ENCODE measurements at regions not wholly inside any gene's neighbourhood (a gene's known extent, or its start where the extent isn't known, plus 50 kb on each side); places are given as distances from the start of the nearest gene placed in this dataset.

DNA sequence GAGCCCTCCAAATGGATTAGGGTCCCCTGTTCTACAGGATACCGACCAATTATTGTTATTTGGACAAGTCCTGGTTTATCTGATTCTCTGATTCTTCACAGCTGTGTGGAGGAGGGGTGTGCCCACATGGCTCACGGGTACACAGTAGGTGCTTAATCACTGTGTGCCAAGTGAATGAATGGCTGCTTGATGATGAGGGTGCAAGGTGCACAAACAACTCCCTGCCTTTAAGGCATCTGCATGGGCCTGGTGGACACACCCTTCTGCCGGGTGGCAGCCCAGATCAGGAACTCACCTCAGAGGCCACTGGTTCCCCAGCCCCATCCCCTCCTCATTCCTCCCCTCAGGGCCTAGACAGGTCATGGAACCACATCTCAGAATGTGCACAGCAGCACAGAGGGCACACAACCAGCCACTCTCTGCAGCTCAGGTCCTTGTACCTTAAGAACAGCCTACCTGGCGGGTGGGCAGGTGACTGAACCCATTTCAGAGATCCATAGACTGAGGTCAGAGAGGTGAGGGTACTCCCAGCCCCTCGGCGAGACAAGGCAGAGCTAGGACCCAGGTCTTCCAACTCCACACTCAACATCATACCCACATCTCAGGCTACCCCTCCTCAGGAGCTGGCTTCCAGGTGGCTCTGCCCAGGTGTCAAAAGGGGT, 50.3 kb downstream of the SHANK2 start:
- no peak for DNase-seq

DNA sequence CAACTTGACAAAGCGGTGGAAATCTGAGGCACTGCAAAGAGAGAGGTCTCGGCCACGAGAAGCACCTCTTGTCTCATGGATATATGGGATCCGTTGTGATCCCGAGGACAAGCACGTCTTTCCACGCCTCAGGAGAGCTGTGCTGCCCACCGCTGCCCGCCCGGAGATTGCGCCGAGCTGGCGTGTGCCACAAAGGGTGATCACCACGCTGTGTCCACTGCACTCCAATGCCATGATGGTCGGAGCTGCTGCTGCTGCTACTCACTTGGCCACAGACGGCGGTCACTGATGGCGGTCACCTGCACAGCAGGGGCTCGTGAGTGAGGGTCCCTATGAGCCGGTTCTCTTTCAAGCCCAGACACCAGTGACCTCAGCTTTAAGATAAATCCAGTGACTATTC, 51.1 kb downstream of the SHANK2 start:
- DNase-seq, result no peak

- DNase-seq, result no peak
These were observed 51.6 kb downstream of the SHANK2 start for GRCh38 chr11:71200761-71201160.

DNA sequence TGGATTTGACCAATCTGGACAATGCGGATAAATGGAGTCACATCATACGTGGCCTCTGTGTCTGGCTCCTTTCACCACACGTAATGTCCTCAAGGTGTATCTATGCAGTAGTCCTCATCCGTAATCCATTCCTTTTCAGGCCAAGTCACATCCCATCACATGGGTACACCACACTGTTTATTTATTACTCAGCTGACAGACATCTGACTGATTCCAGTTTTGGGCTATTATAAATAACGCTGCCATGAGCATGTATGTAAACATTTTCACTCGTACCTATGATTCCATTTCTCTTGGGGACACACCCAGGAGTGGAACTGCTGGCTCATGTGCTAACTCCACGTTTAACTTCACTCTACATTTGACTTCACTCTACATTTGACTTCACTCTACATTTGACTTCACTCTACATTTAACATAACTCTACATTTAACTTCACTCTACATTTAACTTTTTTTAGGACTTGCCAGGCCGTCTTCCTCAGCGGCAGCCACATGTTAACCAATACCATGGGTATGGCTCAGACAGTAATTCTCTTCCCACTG, 52.1 kb downstream of the SHANK2 start:
- DNase-seq, result no peak

DNA sequence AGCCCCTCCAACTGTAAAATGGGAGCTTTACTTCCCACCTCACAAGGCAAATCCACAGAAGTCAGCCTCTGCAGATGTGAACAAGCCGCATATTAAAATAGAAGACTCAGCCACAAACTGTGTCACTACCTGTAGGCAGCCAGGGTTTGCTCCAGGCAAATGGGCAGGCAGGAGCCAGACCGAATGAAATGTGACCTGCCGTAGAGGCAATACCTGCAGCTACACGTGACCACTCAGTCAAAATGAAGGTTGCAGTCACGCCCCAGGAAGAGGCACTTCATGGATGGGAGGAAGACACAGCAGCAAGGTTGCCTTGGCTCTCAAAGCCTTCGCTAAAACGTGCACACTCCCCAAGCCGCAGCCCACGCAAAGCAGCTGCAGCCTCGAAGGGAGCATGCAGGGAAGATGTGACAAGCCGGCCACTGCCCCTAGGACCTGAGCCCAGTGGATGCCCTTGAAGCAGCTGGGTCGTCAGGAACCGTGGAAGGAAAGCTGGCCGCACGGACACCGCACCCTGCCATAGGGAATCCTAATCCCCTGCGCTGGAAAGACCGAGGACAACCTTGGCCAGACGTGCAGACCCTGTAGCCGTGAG, 53.1 kb downstream of the SHANK2 start:
- DNase-seq, result no peak

- DNase-seq, result no peak
These were observed 53.6 kb downstream of the SHANK2 start for GRCh38 chr11:71198823-71199165.

- DNase-seq, result no peak
These were observed 54.1 kb downstream of the SHANK2 start for GRCh38 chr11:71198141-71198822.

DNA sequence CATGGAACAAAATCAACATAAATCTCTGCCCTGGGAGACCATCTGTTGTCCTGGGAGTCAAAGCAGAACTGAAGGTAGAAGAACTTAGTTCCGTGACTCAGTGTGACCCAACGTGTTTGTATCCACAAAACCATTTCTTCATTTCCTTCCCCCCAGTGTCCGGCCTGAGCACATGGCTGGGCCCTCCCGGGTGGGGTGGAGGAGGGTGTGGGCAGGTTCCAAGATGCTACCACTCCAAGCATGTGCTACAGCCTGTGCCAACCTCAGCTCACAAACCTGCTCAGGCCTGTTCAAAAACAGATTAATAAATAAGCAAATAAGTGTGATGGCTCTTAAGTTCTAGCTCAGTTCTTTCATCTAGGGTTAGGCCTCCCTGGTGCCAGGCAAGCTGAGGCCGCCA, 55.3 kb downstream of the SHANK2 start:
- DNase-seq, result no peak

- DNase-seq, result no peak
These were observed 57.7 kb downstream of the SHANK2 start for GRCh38 chr11:71194710-71195109.

- DNase-seq, result no peak
These were observed 58.9 kb downstream of the SHANK2 start for GRCh38 chr11:71193431-71193830.

DNA sequence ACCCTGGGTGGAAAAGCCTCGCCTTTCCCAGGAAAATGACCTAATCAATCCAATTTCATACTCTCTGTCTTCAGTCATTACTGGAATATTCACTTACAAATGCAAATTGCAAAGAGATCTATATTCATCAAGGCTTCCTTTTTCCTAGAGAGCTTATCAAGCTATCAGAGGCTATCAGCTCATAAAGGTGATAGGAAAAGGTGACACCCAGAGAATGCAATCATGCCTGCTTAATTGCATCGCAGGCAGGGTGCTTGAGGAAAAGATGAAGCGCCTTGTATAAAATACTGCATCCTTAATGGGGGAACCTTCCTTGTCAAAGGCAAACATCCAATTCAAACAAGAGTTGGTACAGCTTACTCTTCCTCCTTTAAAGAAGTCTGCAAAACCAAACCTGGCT, 59.7 kb downstream of the SHANK2 start:
- DNase-seq, result no peak

DNA sequence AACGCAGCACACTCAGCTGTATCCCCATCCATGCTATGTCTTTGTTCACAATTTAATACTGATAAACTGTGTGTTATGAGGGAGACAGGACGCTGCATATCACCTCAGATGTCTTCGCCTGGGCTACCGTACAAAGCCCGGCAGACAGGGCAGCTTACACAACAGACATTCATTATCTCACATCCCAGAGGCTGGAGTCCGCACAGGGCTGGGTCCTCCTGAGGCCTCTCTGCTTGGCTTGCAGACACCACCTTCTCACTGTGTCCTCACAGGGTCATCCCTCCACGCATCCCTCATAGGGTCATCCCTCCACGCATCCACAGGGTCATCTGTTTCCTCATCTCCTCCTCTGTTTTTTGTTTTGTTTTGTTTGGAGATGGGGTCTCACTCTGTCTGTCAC, 61.2 kb downstream of the SHANK2 start:
- no peak for DNase-seq

DNA sequence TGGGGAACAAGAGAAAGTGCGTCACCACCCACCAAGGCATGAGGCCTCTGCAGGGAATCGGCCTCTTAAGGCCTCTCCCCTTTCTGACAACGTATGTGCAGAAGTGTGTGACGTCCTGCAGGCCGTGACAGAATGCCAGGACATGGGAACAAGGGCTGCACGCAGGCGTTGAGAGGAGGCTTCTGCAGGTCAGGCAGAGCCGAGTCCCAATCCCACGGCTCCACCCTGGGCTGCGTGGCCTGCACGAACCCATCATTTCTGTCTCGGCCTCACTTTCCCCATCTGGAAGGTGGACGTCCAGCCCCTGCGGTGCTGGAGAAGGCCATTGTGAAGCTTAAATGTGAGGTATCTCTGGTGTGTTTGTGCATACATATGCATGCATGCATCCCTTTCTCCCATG, 61.8 kb downstream of the SHANK2 start:
- no peak for DNase-seq

GRCh38 chr11:71189768-71190315, 62.5 kb downstream of the SHANK2 start:
- no peak for DNase-seq

GRCh38 chr11:71188886-71189767, 63.2 kb downstream of the SHANK2 start:
- DNase-seq, result no peak

GRCh38 chr11:71188073-71188472, 64.3 kb downstream of the SHANK2 start:
- DNase-seq, result no peak

DNA sequence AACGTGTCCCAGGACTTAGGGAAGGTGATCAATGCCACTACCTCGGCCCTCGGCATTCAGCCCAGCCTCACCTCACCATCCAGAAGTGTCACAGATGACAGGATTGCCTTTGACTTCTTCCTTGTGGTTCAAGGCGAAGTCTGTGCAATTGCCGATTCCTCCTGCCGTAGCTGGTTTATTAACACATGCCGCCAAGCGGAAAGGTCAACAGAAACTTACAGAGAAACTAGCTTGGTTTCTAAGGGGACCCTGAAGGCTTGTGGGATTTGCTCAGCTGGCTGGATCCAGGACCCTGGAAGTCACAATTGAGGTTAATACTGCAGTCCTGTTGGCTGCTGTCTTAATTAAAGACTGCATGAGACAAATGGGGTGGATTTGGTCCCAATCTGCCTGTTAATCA, 65.6 kb downstream of the SHANK2 start:
- no peak for DNase-seq

- no peak for DNase-seq
These were observed 67.0 kb downstream of the SHANK2 start for GRCh38 chr11:71185411-71185810.

DNA sequence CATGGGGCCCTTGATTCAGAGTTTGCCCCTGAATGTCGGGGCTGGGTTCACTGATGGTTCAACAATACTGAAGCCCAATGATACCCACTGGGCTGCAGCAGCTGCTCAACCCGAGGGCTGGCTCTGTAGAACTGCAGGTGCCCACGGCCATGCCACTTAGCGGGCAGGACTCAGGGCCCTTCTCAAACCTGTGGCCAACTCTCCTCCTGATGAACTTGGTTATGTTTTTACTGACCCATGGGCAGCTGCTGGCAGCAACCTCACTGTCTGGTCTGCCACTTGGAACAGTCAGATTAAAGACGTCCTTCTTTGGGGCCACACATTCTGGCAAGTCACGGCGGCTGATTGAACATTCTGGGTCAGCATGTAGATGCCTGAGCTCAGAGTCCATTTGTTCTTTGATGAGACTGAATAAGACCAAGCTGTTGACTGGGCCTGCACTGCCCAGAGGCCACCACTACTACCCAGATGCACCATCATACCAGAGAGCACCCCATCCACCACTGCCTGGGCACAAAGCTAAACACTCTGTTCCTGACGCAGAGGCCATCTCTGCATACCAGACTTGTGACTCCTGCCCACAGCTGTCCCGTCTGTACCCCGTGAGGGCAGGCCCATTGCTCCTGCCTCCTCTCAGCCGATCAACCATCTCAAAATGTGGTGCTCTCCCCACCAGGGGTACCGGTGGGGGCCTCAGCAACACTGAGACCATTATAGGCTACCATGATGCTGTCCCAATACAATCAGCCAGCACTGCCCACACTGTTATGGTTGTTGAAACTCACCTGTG, 67.8 kb downstream of the SHANK2 start:
- no peak for DNase-seq

DNA sequence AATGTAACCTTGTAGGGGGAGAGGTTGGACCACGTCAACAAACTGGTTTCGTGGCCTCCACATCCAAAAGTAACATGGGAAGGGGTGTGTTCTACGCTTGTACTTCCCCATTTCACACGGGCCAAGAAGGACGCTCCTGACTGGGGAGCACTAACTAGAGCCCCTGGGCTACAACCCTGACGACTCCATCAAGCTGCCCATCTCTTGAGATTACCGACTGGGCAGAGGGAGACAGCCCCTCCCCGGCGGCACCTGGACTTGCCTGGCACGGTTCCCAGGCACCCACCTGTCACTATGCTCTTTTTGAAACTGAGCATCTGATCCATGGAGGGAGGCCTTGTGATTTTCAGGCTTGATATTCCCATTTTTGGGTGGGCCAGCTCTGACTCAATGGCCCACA, 68.5 kb downstream of the SHANK2 start:
- no peak for DNase-seq

Data from nucleus accumbens (tissue), 56 donors.